ENCODE measurements at regions not wholly inside any gene's neighbourhood (a gene's known extent, or its start where the extent isn't known, plus 50 kb on each side); places are given as distances from the start of the nearest gene placed in this dataset.

- H3K4me3 ChIP-seq = no peak overlapping the region
- ATAC-seq (no peak), DNase-seq (no peak)
- TF ChIP-seq POLR2A (IDR thresholded peaks at IDR 0.05) = no peak
- TF ChIP-seq, protein P1, sequence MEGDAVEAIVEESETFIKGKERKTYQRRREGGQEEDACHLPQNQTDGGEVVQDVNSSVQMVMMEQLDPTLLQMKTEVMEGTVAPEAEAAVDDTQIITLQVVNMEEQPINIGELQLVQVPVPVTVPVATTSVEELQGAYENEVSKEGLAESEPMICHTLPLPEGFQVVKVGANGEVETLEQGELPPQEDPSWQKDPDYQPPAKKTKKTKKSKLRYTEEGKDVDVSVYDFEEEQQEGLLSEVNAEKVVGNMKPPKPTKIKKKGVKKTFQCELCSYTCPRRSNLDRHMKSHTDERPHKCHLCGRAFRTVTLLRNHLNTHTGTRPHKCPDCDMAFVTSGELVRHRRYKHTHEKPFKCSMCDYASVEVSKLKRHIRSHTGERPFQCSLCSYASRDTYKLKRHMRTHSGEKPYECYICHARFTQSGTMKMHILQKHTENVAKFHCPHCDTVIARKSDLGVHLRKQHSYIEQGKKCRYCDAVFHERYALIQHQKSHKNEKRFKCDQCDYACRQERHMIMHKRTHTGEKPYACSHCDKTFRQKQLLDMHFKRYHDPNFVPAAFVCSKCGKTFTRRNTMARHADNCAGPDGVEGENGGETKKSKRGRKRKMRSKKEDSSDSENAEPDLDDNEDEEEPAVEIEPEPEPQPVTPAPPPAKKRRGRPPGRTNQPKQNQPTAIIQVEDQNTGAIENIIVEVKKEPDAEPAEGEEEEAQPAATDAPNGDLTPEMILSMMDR (IDR thresholded peaks at IDR 0.05 in 4 of 5, conservative IDR thresholded peaks at IDR 0.05 in 1 of 5) = no peak
- H3K36me3 ChIP-seq = no peaks in the 10 kb centered on the region
- H3K4me1 ChIP-seq = peaks cover 9 to 18% of the 10 kb centered on the region in 2 donors
- H3K27ac ChIP-seq = no peak overlapping the region
- in situ Hi-C loops (cut with MboI; ENCODE audit: low sequenced_read_pairs in 4 of 4) (no loop called here), intact Hi-C loops (cut with DNase I; ENCODE audit: low total_unique reads) (no loop called here)
- H3K9me3 ChIP-seq = no peaks in the 10 kb centered on the region
- no peaks in the 10 kb centered on the region for H3K27me3 ChIP-seq
Measured at GRCh38 chr6:81694855-81695254, 57.6 kb downstream of the TENT5A start.

- in situ Hi-C loops (cut with MboI; ENCODE audit: low sequenced_read_pairs in 4 of 4) = no loop called here
- ATAC-seq = no peak
- H3K27me3 ChIP-seq = no peaks in the 10 kb centered on the region
- H3K4me3 ChIP-seq = no peak overlapping the region
- H3K36me3 ChIP-seq = no peaks in the 10 kb centered on the region
- DNase-seq = no peak
- TF ChIP-seq, protein P1 (IDR thresholded peaks at IDR 0.05 in 4 of 5, conservative IDR thresholded peaks at IDR 0.05 in 1 of 5) = no peak
- TF ChIP-seq POLR2A (IDR thresholded peaks at IDR 0.05) = no peak
- no peak overlapping the region for H3K27ac ChIP-seq
- H3K4me1 ChIP-seq = peaks cover 9 to 18% of the 10 kb centered on the region in 2 donors
- H3K9me3 ChIP-seq = no peaks in the 10 kb centered on the region
- intact Hi-C loops (cut with DNase I; ENCODE audit: low total_unique reads) = no loop called here
Measured at GRCh38 chr6:81694207-81694606, 58.3 kb downstream of the TENT5A start.

DNA sequence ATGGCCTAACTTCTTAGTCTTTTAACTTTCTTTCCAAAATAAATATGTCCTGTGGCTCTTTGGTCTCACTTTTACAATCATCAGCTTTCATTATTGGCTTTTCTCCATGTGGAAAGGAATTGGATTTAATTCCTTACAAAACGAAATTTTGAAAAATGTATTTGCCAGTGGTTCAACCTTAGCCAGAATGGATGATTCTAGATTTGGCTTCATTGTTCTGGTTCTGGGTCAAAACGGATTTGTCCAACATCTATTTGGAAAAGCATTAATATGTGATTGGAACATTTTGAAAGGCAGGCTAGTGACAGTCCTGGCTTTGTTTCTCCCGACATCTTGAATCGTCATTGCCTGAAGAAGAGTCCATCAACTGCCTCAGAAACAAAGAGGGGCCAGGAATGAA is 59.2 kb downstream of the TENT5A start:
- ATAC-seq = no peak

GRCh38 chr6:81690073-81690472 is 62.4 kb downstream of the TENT5A start:
- intact Hi-C loops (cut with DNase I; ENCODE audit: low total_unique reads) (no loop called here), in situ Hi-C loops (cut with MboI; ENCODE audit: low sequenced_read_pairs in 4 of 4) (no loop called here)
- no peaks in the 10 kb centered on the region for H3K36me3 ChIP-seq
- no peaks in the 10 kb centered on the region for H3K27me3 ChIP-seq
- H3K4me1 ChIP-seq = no peaks in the 10 kb centered on the region
- H3K27ac ChIP-seq = no peak overlapping the region
- H3K9me3 ChIP-seq = no peaks in the 10 kb centered on the region
- DNase-seq (no peak), ATAC-seq (no peak)
- no peak overlapping the region for H3K4me3 ChIP-seq
- TF ChIP-seq, protein P1 (IDR thresholded peaks at IDR 0.05 in 4 of 5, conservative IDR thresholded peaks at IDR 0.05 in 1 of 5) = no peak
- no peak for TF ChIP-seq POLR2A (IDR thresholded peaks at IDR 0.05)

More for the DNA sequence above, 59.2 kb downstream of the TENT5A start:
- Histone ChIP-seq H3K4me3 (no peak overlapping the region), H3K27ac (no peak overlapping the region), H3K9me3 (no peaks in the 10 kb centered on the region), H3K36me3 (no peaks in the 10 kb centered on the region), H3K27me3 (no peaks in the 10 kb centered on the region), H3K4me1 (peaks cover 9 to 18% of the 10 kb centered on the region in 2 donors)
- no peak for TF ChIP-seq POLR2A (IDR thresholded peaks at IDR 0.05)
- TF ChIP-seq, protein P1 (IDR thresholded peaks at IDR 0.05 in 4 of 5, conservative IDR thresholded peaks at IDR 0.05 in 1 of 5) = no peak
- in situ Hi-C loops (cut with MboI; ENCODE audit: low sequenced_read_pairs in 4 of 4) (no loop called here), intact Hi-C loops (cut with DNase I; ENCODE audit: low total_unique reads) (no loop called here)
- DNase-seq = no peak

DNA sequence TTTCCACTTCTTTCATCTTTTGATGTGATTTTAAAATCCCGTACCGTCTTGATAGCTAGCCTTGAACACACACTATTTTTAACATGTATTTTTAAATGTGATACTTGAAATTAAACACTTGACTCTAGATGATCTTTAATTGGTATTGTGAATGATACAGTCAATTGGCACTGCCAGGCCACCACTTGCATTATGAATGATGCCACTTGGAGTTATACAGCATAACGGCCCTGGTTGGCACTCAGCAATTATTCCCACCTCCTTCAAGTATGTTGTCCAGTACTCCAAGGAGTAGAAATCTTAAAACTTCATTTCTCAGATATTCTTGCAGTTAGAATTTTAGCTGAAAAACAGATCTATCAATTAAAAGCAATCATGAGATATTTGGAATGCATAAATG is 62.9 kb downstream of the TENT5A start:
- H3K27ac ChIP-seq = no peak overlapping the region
- H3K36me3 ChIP-seq = no peaks in the 10 kb centered on the region
- in situ Hi-C loops (cut with MboI; ENCODE audit: low sequenced_read_pairs in 4 of 4) = no loop called here
- DNase-seq = no peak
- intact Hi-C loops (cut with DNase I; ENCODE audit: low total_unique reads) = no loop called here
- TF ChIP-seq, protein P1 (IDR thresholded peaks at IDR 0.05 in 4 of 5, conservative IDR thresholded peaks at IDR 0.05 in 1 of 5) = no peak
- no peaks in the 10 kb centered on the region for H3K4me1 ChIP-seq
- H3K9me3 ChIP-seq = no peaks in the 10 kb centered on the region
- H3K27me3 ChIP-seq = no peaks in the 10 kb centered on the region
- ATAC-seq = no peak
- no peak overlapping the region for H3K4me3 ChIP-seq

Data from gastrocnemius medialis (tissue), 4 donors.